Activated CD8-positive, alpha-beta T cell treated with anti-CD3 and anti-CD28 coated beads for 36 hours (primary cell): ENCODE measurements at regions not wholly inside any gene's neighbourhood (a gene's known extent, or its start where the extent isn't known, plus 50 kb on each side); places are given as distances from the start of the nearest gene placed in this dataset.

Experiments
- ATAC-seq: fragments of 200-7000 bp; cut with Tn5 transposase; one replicate; pipeline ENCODE4 v1.10.0; 2021; ENCODE audit warnings: mild to moderate bottlenecking, moderate library complexity
- CTCF ChIA-PET: fragments of 350-600 bp; sonication (Branson Sonifier 250); formaldehyde crosslinking; loops from one replicate; lab custom pipeline; 2021; ENCODE audit warnings: antibody characterized with exemption; lab: Charles Lee
- POLR2A ChIA-PET: fragments of 350-600 bp; sonication (Branson Sonifier 250); formaldehyde crosslinking; loops from one replicate; lab custom pipeline; 2021; ENCODE audit warnings: antibody characterized with exemption; lab: Charles Lee
- DNase-seq: peaks from one replicate; pipeline ENCODE4 v3.0.0-alpha.2; 2020
- H3K27ac Mint-ChIP-seq: one replicate; pipeline ENCODE4 v1.8.0; 2021; ENCODE audit warnings: mild to moderate bottlenecking, mixed read lengths
- H3K27me3 Mint-ChIP-seq: one replicate; pipeline ENCODE4 v1.8.0; 2021; ENCODE audit warnings: mixed read lengths
- H3K36me3 Mint-ChIP-seq: one replicate; pipeline ENCODE4 v1.8.0; 2021; ENCODE audit warnings: low read depth, mixed read lengths
- H3K4me1 Mint-ChIP-seq: one replicate; pipeline ENCODE4 v1.8.0; 2021; ENCODE audit warnings: low read depth, mixed read lengths
- H3K4me3 Mint-ChIP-seq: one replicate; pipeline ENCODE4 v1.8.0; 2021; ENCODE audit warnings: mild to moderate bottlenecking, moderate library complexity, mixed read lengths
- H3K9me3 Mint-ChIP-seq: one replicate; pipeline ENCODE4 v1.8.0; 2021; ENCODE audit warnings: mixed read lengths
- intact Hi-C: fragments of 100-400 bp; cut with micrococcal nuclease; formaldehyde crosslinking; loops from one replicate; pipeline ENCODE4 v1.10.0; 2022
- TF ChIP-seq, protein P1 (sequence below): fragments of 200-600 bp; IDR thresholded peaks from one replicate; pipeline ENCODE4 v1.8.0; 2022; ENCODE audit warnings: antibody characterized with exemption, mild to moderate bottlenecking

DNA sequence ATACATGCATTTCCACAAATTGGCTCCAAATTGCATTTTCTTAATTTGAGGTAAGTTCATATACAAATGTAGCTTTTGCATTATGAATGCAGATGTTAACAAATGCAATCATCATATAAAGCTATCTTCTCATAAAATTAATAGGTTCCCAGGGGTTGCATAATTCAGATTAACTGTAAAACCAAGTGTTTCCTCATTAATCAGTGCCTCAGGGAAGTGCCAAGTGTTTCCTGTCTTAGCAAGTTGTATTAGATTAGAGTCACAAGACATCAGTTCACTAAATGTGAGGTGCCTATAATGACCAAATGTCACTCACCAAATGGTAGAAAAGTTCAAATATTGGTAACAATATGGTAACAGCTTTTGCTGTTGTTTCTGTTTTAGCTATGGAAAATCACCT, 140.8 kb downstream of the PTGER3 start:
- Mint-ChIP-seq H3K27ac (no peak overlapping the region), H3K36me3 (no peaks in the 10 kb centered on the region), H3K27me3 (no peaks in the 10 kb centered on the region), H3K4me1 (peaks cover 9% of the 10 kb centered on the region), H3K9me3 (no peaks in the 10 kb centered on the region), H3K4me3 (no peak overlapping the region)
- DNase-seq (no peak), ATAC-seq (no peak)
- intact Hi-C loops, result no loop called here
- CTCF ChIA-PET, result interaction anchor here (1.7 kb wide), 1 partner anchor 10 kb away, joined by 5 read pairs; no protein-coding TSS in a partner anchor
- TF ChIP-seq, protein P1, sequence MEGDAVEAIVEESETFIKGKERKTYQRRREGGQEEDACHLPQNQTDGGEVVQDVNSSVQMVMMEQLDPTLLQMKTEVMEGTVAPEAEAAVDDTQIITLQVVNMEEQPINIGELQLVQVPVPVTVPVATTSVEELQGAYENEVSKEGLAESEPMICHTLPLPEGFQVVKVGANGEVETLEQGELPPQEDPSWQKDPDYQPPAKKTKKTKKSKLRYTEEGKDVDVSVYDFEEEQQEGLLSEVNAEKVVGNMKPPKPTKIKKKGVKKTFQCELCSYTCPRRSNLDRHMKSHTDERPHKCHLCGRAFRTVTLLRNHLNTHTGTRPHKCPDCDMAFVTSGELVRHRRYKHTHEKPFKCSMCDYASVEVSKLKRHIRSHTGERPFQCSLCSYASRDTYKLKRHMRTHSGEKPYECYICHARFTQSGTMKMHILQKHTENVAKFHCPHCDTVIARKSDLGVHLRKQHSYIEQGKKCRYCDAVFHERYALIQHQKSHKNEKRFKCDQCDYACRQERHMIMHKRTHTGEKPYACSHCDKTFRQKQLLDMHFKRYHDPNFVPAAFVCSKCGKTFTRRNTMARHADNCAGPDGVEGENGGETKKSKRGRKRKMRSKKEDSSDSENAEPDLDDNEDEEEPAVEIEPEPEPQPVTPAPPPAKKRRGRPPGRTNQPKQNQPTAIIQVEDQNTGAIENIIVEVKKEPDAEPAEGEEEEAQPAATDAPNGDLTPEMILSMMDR, result no peak
- POLR2A ChIA-PET, result no interaction called here

DNA sequence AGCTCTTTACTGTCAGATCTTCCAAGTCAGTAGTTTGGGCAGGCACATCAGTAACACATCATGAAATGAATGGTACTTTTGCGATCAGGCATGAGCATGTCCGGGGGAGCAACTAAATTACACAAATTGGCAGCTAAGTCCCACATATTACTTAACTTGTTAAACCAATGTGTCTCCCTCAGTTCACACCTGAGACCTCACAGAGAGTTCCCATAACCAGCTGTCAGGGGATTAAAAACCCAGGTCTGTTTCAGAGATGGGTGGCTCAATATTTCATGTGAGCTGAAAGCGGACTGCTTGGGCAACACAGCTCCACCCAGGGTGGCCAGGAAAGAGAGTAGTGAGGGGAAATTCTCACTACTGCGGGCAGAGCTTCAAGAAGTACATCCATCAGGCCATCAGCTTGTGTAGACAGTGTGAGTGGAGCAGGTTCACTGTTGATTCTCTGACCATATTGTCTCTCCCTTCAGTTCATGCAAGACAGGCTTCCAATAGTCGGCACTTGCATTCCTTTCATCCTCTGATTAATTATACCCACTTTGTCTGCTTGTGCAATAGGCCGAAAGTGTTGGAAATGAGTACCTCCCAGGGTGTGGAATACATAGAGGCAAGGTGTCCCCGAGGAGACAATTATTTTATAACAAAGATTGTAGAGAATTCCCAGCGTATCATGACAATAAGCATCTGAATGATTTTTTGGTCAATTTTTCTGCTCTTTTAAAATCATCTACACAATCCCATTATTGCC, 139.9 kb downstream of the PTGER3 start:
- no peaks in the 10 kb centered on the region for H3K27me3 Mint-ChIP-seq
- H3K27ac Mint-ChIP-seq, result no peak overlapping the region
- intact Hi-C loops, result no loop called here
- ATAC-seq, result no peak
- H3K9me3 Mint-ChIP-seq, result no peaks in the 10 kb centered on the region
- POLR2A ChIA-PET, result no interaction called here
- no peaks in the 10 kb centered on the region for H3K36me3 Mint-ChIP-seq
- TF ChIP-seq, protein P1, result no peak
- no peak for DNase-seq
- CTCF ChIA-PET, result interaction anchor here (0.6 to 1.7 kb wide), 3 partner anchors 11 to 338 kb away, joined by 3 to 5 read pairs (median 5); no protein-coding TSS in a partner anchor
- peaks cover 9% of the 10 kb centered on the region for H3K4me1 Mint-ChIP-seq
- H3K4me3 Mint-ChIP-seq, result no peak overlapping the region

DNA sequence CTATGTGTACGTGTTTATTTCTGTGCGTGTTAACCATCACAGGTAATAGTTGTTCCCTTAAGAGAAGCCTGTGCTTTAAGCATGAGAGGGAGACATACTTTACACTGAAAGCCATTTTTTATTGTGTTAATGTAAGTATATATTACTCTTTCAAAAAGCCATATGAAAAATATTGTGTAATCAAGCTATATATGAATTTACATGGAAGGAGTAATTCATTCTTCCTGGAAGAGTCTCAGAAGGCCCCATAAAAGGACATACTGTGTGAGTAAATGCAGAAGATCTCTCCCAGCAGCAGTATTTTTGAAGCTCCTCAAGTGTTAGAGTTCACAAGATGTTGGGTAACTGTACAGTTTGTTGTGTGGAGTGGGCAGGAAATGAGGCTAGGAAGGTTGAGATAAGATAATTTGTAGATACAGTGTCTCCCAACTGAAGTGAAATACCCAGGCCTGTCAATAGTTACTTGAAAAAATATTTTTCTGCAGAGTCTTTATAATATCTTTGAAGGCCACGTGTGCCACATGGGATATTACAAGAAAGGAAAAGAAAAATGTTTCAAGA, 138.3 kb downstream of the PTGER3 start:
- TF ChIP-seq, protein P1, result no peak
- Mint-ChIP-seq H3K27ac (no peak overlapping the region), H3K4me1 (peaks cover 9% of the 10 kb centered on the region), H3K4me3 (no peak overlapping the region), H3K9me3 (no peaks in the 10 kb centered on the region), H3K27me3 (no peaks in the 10 kb centered on the region), H3K36me3 (no peaks in the 10 kb centered on the region)
- DNase-seq (no peak), ATAC-seq (no peak)
- ChIA-PET CTCF (interaction anchor here (0.7 kb wide), 1 partner anchor 13 kb away, joined by 3 read pairs; no protein-coding TSS in a partner anchor), POLR2A (no interaction called here)
- intact Hi-C loops, result no loop called here

DNA sequence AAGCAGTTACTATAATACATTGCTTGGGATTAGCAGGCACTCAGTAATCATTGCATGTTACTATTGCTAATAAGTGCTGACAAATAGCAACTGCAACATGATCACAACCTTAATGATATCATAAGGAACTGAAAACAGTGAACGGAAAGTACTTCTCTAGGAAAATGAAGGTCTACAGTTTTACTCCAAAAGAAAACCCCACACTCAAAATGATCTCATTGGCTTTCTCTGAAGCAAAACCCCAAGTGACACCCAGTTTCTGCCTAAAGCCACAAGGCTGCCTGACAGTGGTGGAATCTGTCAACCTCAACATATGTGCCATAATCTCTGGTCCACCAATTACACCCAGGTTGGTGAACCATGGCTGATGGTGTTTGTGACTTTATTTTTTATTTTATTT, 137.6 kb downstream of the PTGER3 start:
- TF ChIP-seq, protein P1, result no peak
- ATAC-seq, result peak; percentile 56
- no peak overlapping the region for H3K4me3 Mint-ChIP-seq
- no peaks in the 10 kb centered on the region for H3K27me3 Mint-ChIP-seq
- no peaks in the 10 kb centered on the region for H3K36me3 Mint-ChIP-seq
- intact Hi-C loops, result no loop called here
- DNase-seq, result peak; percentile 21
- POLR2A ChIA-PET, result no interaction called here
- H3K4me1 Mint-ChIP-seq, result peaks cover 9% of the 10 kb centered on the region
- CTCF ChIA-PET, result no interaction called here
- H3K27ac Mint-ChIP-seq, result no peak overlapping the region
- no peaks in the 10 kb centered on the region for H3K9me3 Mint-ChIP-seq

DNA sequence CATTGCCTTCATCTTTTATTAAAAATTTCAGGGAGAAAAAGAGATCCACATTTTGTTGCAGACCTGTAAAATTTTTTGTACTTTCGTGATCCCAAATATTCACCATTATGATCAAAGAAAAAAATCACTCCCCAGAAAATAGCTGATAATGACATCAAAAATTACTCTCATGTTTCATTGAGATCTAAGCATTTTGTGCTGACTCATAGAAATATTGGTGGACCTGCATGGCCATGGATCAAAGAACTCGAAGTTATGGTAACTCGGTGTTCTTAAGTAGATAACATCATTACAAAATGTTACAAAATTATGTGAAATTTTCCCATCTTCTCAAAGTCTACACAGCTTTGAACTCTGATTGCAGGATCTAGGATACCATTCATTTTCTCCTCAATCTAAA, 135.8 kb downstream of the PTGER3 start:
- ChIA-PET POLR2A (no interaction called here), CTCF (no interaction called here)
- Mint-ChIP-seq H3K36me3 (no peaks in the 10 kb centered on the region), H3K27ac (no peak overlapping the region), H3K4me3 (no peak overlapping the region), H3K4me1 (peaks cover 9% of the 10 kb centered on the region), H3K27me3 (no peaks in the 10 kb centered on the region), H3K9me3 (no peaks in the 10 kb centered on the region)
- TF ChIP-seq, protein P1, result no peak
- ATAC-seq (no peak), DNase-seq (no peak)
- intact Hi-C loops, result no loop called here
